Transverse colon (tissue), 4 donors: ENCODE measurements at regions not wholly inside any gene's neighbourhood (a gene's known extent, or its start where the extent isn't known, plus 50 kb on each side); places are given as distances from the start of the nearest gene placed in this dataset.

Experiments used
- EP300 ChIP-seq: sonication (generic); formaldehyde crosslinking; IDR thresholded peaks from one replicate; pipeline ENCODE4 v1.6.1; 2017; ENCODE audit warnings: antibody characterized with exemption, low read depth
- POLR2A ChIP-seq: fragments of 450-650 bp; IDR thresholded peaks from one replicate; pipeline ENCODE4 v1.6.1; 2016; ENCODE audit warnings: antibody characterized with exemption, mild to moderate bottlenecking, moderate library complexity
- POLR2AphosphoS5 ChIP-seq, 3 donors: sonication (generic); formaldehyde crosslinking; IDR thresholded peaks; one replicate each; pipeline ENCODE4 v1.6.1; 2016; ENCODE audit warnings: antibody characterized with exemption in 3 of 3
- TF ChIP-seq, protein P1 (sequence below), 5 experiments: fragments of 200-600 bp in 3 of 5; fragments of 450-650 bp in 2 of 5; sonication (generic) in 3 of 5; IDR thresholded peaks; 1 replicate in 2 of 5; 2 replicates in 3 of 5; pipeline ENCODE4 v1.5.1; 2016 to 2017; ENCODE audit warnings: antibody characterized with exemption in 5 of 5, inconsistent platforms in 3 of 5, mild to moderate bottlenecking in 2 of 5, moderate library complexity in 1 of 5

DNA sequence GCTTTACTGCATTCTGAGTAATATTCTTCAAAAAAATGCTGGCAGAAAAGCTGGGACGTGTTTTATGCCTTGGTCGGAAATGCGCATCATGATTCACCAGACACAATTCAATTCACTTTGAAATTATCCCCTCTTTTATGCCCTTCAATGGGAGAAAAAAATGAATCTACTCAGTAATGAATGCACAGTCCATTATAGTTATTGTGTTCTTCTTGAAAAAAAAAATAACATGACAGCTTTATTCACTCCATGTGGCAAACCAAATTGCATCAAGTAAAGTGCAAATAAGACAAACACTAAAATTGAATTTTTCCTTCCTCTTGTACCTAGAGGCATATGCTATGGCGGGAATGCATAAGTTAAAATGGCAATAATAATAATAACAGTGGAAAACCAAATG lies 159.4 kb upstream of the IFNG-AS1 start:
- TF ChIP-seq, protein P1, sequence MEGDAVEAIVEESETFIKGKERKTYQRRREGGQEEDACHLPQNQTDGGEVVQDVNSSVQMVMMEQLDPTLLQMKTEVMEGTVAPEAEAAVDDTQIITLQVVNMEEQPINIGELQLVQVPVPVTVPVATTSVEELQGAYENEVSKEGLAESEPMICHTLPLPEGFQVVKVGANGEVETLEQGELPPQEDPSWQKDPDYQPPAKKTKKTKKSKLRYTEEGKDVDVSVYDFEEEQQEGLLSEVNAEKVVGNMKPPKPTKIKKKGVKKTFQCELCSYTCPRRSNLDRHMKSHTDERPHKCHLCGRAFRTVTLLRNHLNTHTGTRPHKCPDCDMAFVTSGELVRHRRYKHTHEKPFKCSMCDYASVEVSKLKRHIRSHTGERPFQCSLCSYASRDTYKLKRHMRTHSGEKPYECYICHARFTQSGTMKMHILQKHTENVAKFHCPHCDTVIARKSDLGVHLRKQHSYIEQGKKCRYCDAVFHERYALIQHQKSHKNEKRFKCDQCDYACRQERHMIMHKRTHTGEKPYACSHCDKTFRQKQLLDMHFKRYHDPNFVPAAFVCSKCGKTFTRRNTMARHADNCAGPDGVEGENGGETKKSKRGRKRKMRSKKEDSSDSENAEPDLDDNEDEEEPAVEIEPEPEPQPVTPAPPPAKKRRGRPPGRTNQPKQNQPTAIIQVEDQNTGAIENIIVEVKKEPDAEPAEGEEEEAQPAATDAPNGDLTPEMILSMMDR (IDR thresholded peaks at IDR 0.05), result no peak
- no peak for TF ChIP-seq EP300
- no peak for TF ChIP-seq POLR2AphosphoS5 (IDR thresholded peaks at IDR 0.05)
- TF ChIP-seq POLR2A, result no peak
